ENCODE measurements at regions not wholly inside any gene's neighbourhood (a gene's known extent, or its start where the extent isn't known, plus 50 kb on each side); places are given as distances from the start of the nearest gene placed in this dataset.

- H3K27ac ChIP-seq, result no peak overlapping the region
- no peak for DNase-seq (ENCODE audit: low read depth, low spot score)
These were observed 294.7 kb downstream of the SEC14L1 start for GRCh38 chr17:77435272-77436057.

- H3K27ac ChIP-seq, result no peak overlapping the region
- DNase-seq (ENCODE audit: low read depth, low spot score), result no peak
These were observed 295.3 kb downstream of the SEC14L1 start for GRCh38 chr17:77436058-77436442.

- no peak overlapping the region for H3K27ac ChIP-seq
- DNase-seq (ENCODE audit: low read depth, low spot score), result no peak
These were observed 295.7 kb downstream of the SEC14L1 start for GRCh38 chr17:77436481-77436880.

- no peak overlapping the region for H3K27ac ChIP-seq
- DNase-seq (ENCODE audit: low read depth, low spot score), result no peak
These were observed 296.2 kb downstream of the SEC14L1 start for GRCh38 chr17:77437017-77437416.

- H3K27ac ChIP-seq, result no peak overlapping the region
- DNase-seq (ENCODE audit: low read depth, low spot score), result no peak
These were observed 297.0 kb downstream of the SEC14L1 start for GRCh38 chr17:77437747-77438146.

- no peak overlapping the region for H3K27ac ChIP-seq
- DNase-seq (ENCODE audit: low read depth, low spot score), result no peak
These were observed 297.7 kb downstream of the SEC14L1 start for GRCh38 chr17:77438241-77439188.

GRCh38 chr17:77439189-77440018 is 298.6 kb downstream of the SEC14L1 start:
- no peak overlapping the region for H3K27ac ChIP-seq
- no peak for DNase-seq (ENCODE audit: low read depth, low spot score)

GRCh38 chr17:77440560-77440981 is 299.8 kb downstream of the SEC14L1 start:
- no peak for DNase-seq (ENCODE audit: low read depth, low spot score)

GRCh38 chr17:77441130-77441920 is 300.6 kb downstream of the SEC14L1 start:
- H3K27ac ChIP-seq, result no peak overlapping the region
- DNase-seq (ENCODE audit: low read depth, low spot score), result no peak

More at GRCh38 chr17:77440560-77440981, 299.8 kb downstream of the SEC14L1 start:
- H3K27ac ChIP-seq, result no peak overlapping the region

GRCh38 chr17:77441940-77442339 is 301.2 kb downstream of the SEC14L1 start:
- H3K27ac ChIP-seq, result no peak overlapping the region
- DNase-seq (ENCODE audit: low read depth, low spot score), result no peak

GRCh38 chr17:77442976-77443747 is 302.4 kb downstream of the SEC14L1 start:
- H3K27ac ChIP-seq, result no peak overlapping the region
- DNase-seq (ENCODE audit: low read depth, low spot score), result no peak

GRCh38 chr17:77443748-77444260 is 303.0 kb downstream of the SEC14L1 start:
- no peak overlapping the region for H3K27ac ChIP-seq
- DNase-seq (ENCODE audit: low read depth, low spot score), result no peak

GRCh38 chr17:77444628-77444983 is 303.8 kb downstream of the SEC14L1 start:
- no peak overlapping the region for H3K27ac ChIP-seq
- DNase-seq (ENCODE audit: low read depth, low spot score), result no peak

- H3K27ac ChIP-seq, result no peak overlapping the region
- DNase-seq (ENCODE audit: low read depth, low spot score), result no peak
These were observed 304.4 kb downstream of the SEC14L1 start for GRCh38 chr17:77444984-77445759.

- DNase-seq (ENCODE audit: low read depth, low spot score), result no peak
- no peak overlapping the region for H3K27ac ChIP-seq
These were observed 305.2 kb downstream of the SEC14L1 start for GRCh38 chr17:77445760-77446532.

- no peak for DNase-seq (ENCODE audit: low read depth, low spot score)
- no peak overlapping the region for H3K27ac ChIP-seq
These were observed 306.3 kb downstream of the SEC14L1 start for GRCh38 chr17:77446940-77447634.
